ENCODE measurements at regions not wholly inside any gene's neighbourhood (a gene's known extent, or its start where the extent isn't known, plus 50 kb on each side); places are given as distances from the start of the nearest gene placed in this dataset.

- no peak overlapping the region for H3K4me3 Mint-ChIP-seq (ENCODE audit: low read depth, unreplicated experiment)
- no peaks in the 10 kb centered on the region for H3K9me3 Mint-ChIP-seq (ENCODE audit: low read depth, unreplicated experiment)
- DNase-seq: no peak
- no peaks in the 10 kb centered on the region for H3K36me3 Mint-ChIP-seq (ENCODE audit: insufficient read depth, unreplicated experiment)
- no peak overlapping the region for H3K27ac Mint-ChIP-seq (ENCODE audit: unreplicated experiment)
- intact Hi-C loops (cut with micrococcal nuclease; ENCODE audit: unreplicated experiment): loop anchor here (5.0 kb wide), 1 partner anchor 770 kb away; no protein-coding TSS in a partner anchor
- H3K4me1 Mint-ChIP-seq (ENCODE audit: low read depth, unreplicated experiment): no peaks in the 10 kb centered on the region
- H3K27me3 Mint-ChIP-seq (ENCODE audit: unreplicated experiment): no peaks in the 10 kb centered on the region
- CTCF ChIA-PET: no interaction called here
- BruUV-seq (replicated peaks): no TSS peak
- TF ChIP-seq CTCF (IDR thresholded peaks at IDR 0.05; ENCODE audit: unreplicated experiment): no peak
Measured at GRCh38 chr5:58327289-58327688, 132.6 kb downstream of the PLK2 start.

- Mint-ChIP-seq H3K27me3 (ENCODE audit: unreplicated experiment) (no peaks in the 10 kb centered on the region), H3K27ac (ENCODE audit: unreplicated experiment) (no peak overlapping the region), H3K4me1 (ENCODE audit: low read depth, unreplicated experiment) (no peaks in the 10 kb centered on the region), H3K4me3 (ENCODE audit: low read depth, unreplicated experiment) (no peak overlapping the region), H3K9me3 (ENCODE audit: low read depth, unreplicated experiment) (no peaks in the 10 kb centered on the region), H3K36me3 (ENCODE audit: insufficient read depth, unreplicated experiment) (no peaks in the 10 kb centered on the region)
- DNase-seq: no peak
- TF ChIP-seq CTCF (IDR thresholded peaks at IDR 0.05; ENCODE audit: unreplicated experiment): no peak
- CTCF ChIA-PET: no interaction called here
- intact Hi-C loops (cut with micrococcal nuclease; ENCODE audit: unreplicated experiment): loop anchor here (5.0 kb wide), 1 partner anchor 769 kb away; no protein-coding TSS in a partner anchor
- BruUV-seq (replicated peaks): no TSS peak
Measured at GRCh38 chr5:58326022-58326421, 133.9 kb downstream of the PLK2 start.

- CTCF ChIA-PET: no interaction called here
- Mint-ChIP-seq H3K4me1 (ENCODE audit: low read depth, unreplicated experiment) (no peaks in the 10 kb centered on the region), H3K27me3 (ENCODE audit: unreplicated experiment) (no peaks in the 10 kb centered on the region), H3K36me3 (ENCODE audit: insufficient read depth, unreplicated experiment) (no peaks in the 10 kb centered on the region), H3K9me3 (ENCODE audit: low read depth, unreplicated experiment) (no peaks in the 10 kb centered on the region), H3K27ac (ENCODE audit: unreplicated experiment) (no peak overlapping the region), H3K4me3 (ENCODE audit: low read depth, unreplicated experiment) (no peak overlapping the region)
- DNase-seq: no peak
- no peak for TF ChIP-seq CTCF (IDR thresholded peaks at IDR 0.05; ENCODE audit: unreplicated experiment)
- no TSS peak for BruUV-seq (replicated peaks)
- intact Hi-C loops (cut with micrococcal nuclease; ENCODE audit: unreplicated experiment): no loop called here
Measured at GRCh38 chr5:58322453-58322852, 137.4 kb downstream of the PLK2 start.

- TF ChIP-seq CTCF (IDR thresholded peaks at IDR 0.05; ENCODE audit: unreplicated experiment): no peak
- H3K27ac Mint-ChIP-seq (ENCODE audit: unreplicated experiment): no peak overlapping the region
- peaks cover 7% of the 10 kb centered on the region for H3K4me1 Mint-ChIP-seq (ENCODE audit: low read depth, unreplicated experiment)
- DNase-seq: no peak
- H3K36me3 Mint-ChIP-seq (ENCODE audit: insufficient read depth, unreplicated experiment): no peaks in the 10 kb centered on the region
- H3K27me3 Mint-ChIP-seq (ENCODE audit: unreplicated experiment): no peaks in the 10 kb centered on the region
- BruUV-seq (replicated peaks): no TSS peak
- H3K9me3 Mint-ChIP-seq (ENCODE audit: low read depth, unreplicated experiment): no peaks in the 10 kb centered on the region
- H3K4me3 Mint-ChIP-seq (ENCODE audit: low read depth, unreplicated experiment): no peak overlapping the region
- intact Hi-C loops (cut with micrococcal nuclease; ENCODE audit: unreplicated experiment): no loop called here
- CTCF ChIA-PET: no interaction called here
Measured at GRCh38 chr5:58318468-58318867, 141.4 kb downstream of the PLK2 start.
